ENCODE measurements at regions not wholly inside any gene's neighbourhood (a gene's known extent, or its start where the extent isn't known, plus 50 kb on each side); places are given as distances from the start of the nearest gene placed in this dataset.
"Not testable (repeated sequence)": the region's sequence is repeated elsewhere in the genome, so short reads cannot be mapped to it uniquely, and the experiment has no call there.

GRCh38 chr1:195005338-195005737 lies 1602.9 kb downstream of the KCNT2 start:
- DNase-seq = no peak

GRCh38 chr1:194990483-194990882 lies 1617.8 kb downstream of the KCNT2 start:
- no peak for DNase-seq

GRCh38 chr1:194975913-194976312 lies 1632.3 kb downstream of the KCNT2 start:
- DNase-seq = no peak

DNA sequence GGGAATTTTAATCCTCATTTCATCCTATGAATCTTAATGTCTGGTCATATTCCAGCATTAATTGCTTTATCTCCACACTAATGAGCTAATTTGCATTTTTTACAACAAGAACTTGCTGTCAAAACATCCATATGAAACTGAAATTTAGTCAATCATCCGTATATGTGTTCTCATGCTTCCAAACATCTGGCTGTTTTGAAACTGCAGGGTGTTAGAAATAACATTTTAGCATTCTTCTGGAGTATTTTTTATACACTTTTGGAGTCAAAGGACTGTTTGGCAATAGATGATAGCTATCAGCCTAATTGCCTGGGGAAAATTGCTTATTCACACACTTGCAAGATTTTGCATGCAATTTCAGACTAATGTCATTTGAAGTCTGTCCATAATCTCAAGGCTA lies 1639.3 kb downstream of the KCNT2 start:
- no peak for DNase-seq

- no peak for DNase-seq
Measured at GRCh38 chr1:194959795-194960194, 1648.4 kb downstream of the KCNT2 start.

DNA sequence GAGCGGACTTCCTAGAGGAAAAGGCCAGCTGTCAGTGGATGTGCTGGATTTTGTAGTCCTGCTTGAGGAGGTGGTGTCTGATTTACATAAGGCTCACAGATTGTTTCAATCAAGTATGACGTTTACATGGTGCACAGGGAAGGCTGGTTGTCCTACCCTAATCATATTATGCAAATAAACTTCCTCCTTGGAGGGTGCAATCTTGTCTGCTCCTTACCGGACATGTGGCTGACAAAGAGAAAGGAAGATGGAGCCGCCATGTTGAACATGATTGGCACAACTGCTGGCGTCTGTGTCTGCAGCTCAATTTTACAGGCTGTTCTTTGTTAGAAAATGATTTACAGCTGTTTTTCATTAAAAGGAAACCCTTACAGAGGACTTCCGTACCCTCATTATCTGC lies 1656.1 kb downstream of the KCNT2 start:
- DNase-seq = no peak

GRCh38 chr1:194950584-194950983 lies 1657.7 kb downstream of the KCNT2 start:
- no peak for DNase-seq

DNA sequence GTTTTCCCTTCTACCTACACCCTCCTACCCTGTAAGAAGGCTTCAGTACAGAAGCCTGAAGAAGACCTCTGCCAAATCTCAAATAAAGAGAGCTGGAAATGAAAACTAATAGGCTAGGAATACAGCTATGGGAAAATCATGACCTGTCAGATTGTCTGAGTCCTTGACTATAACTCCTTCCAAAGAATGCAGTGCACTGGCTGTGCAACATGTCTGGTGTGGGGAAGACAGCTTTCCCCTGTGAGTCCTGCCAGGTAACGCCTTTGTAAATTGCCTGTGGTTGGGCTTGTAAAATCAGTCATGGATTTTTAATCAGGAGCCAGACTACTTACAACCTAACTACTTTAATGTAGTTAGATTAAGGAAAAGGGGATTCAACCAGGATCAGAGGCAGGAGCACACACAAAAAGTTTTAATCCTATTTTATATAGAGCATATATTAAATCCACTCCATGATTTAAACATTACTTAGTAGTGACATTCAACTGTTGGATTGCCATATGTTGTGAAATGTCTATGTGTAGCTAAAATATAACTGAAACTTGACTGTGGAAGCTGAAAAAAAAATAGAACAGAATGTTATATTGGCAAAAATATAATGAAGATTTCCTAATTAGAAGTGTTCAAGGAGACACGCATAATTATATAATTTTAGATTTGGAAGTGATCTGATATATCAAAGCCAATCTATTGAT lies 1667.8 kb downstream of the KCNT2 start:
- no peak for DNase-seq

GRCh38 chr1:194935864-194936263 lies 1672.4 kb downstream of the KCNT2 start:
- no peak for DNase-seq

DNA sequence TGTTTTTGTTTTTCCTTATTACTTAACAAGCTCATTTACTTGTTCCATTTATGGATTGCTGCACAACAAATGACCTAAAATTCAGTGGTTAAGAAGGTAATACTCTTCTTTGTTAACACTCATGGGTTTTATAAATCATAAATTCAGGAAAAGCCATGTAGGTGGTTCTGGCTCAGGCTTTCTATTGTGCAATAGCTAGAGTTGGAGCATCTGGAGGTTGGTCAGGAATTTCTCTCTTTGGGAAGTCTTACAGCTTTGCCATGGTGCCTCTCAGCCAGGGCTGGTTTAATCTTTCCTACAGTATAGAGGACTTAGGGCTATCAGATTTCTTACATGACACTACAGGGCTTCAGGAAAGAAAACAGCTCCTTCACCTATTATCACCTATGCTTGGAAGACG lies 1677.1 kb downstream of the KCNT2 start:
- DNase-seq = no peak

- no peak for DNase-seq
Measured at GRCh38 chr1:194930132-194930531, 1678.1 kb downstream of the KCNT2 start.

- no peak for DNase-seq
Measured at GRCh38 chr1:194929357-194929756, 1678.9 kb downstream of the KCNT2 start.

DNA sequence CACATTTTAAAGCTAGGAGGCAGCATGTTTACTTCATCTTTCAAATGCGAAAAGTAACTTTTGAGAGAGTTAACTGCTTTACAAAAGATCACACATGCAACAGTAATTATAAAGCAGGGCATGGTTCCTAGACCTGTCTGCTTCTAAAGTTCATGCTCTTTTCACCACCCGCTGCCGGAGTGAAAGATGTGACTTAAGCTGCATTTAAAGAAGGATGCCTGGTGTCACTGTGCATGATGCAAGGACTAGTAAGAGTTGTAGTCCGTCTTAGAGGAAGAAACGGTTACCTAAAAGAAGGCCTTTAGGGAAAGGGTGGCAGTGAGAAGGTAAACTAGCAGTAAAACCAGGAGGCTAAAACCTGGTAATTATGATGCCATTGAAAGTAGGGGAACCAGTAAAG lies 1689.1 kb downstream of the KCNT2 start:
- DNase-seq = no peak

DNA sequence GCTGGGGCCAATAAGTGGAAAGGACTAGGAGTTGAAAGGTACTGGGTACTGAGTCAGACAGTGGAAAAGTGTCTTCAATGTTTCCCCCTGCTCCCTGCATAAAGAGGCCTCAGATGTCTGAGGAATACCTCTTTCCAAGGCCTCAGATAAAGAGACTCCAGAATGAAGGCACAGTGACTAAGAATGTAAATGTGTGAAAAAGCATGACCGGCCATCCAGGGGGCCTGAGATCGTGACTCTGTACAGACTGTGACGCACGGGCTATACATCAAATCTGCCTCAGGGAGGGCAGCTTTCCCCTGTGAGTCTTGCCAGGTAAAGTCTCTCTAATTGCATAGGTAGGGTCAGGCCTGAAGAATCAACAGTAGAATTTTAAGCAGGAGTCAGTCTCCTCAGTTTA lies 1690.5 kb downstream of the KCNT2 start:
- no peak for DNase-seq

DNA sequence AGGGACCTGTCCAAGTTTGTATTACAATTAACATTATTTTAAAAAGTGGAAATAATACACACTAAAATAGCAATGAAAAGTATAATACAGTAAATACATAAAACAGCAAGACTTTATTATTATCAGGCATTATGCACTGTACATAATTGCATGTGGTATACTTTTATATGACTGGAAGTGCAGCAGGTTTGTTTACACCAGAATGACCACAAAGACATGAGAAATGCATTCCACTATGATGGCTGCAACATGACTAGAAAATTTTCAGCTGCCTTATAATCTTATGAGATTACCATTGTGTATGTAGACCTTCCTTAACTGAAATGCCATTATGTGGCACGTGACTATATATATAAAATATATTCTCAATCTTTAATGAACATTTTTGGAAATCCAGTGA lies 1699.6 kb downstream of the KCNT2 start:
- DNase-seq = no peak

GRCh38 chr1:194903524-194903923 lies 1704.7 kb downstream of the KCNT2 start:
- DNase-seq = no peak

GRCh38 chr1:194889310-194889709 lies 1702.9 kb upstream of the B3GALT2 start:
- DNase-seq = no peak

GRCh38 chr1:194870860-194871259 lies 1684.4 kb upstream of the B3GALT2 start:
- DNase-seq = no peak

GRCh38 chr1:194866153-194866552 lies 1679.7 kb upstream of the B3GALT2 start:
- DNase-seq = no peak

DNA sequence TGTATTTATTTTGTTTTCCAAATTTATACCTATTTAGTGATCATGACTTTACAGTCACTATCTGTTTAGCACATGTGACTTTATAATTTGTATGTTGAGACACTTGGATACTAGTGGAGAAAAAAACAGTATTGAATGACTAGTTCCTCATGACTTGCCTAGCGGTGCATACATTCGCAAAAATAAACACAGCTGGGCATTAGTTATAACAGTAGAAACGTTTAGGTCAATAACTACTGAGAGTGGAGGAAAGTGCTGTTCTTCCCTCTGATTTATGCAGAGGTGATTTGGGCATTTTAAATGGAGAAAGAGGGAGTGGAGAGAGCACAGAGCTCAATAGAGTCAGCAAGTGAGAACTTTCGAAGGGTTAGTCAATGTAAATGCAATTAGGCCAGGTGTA lies 1679.0 kb upstream of the B3GALT2 start:
- no peak for DNase-seq

DNA sequence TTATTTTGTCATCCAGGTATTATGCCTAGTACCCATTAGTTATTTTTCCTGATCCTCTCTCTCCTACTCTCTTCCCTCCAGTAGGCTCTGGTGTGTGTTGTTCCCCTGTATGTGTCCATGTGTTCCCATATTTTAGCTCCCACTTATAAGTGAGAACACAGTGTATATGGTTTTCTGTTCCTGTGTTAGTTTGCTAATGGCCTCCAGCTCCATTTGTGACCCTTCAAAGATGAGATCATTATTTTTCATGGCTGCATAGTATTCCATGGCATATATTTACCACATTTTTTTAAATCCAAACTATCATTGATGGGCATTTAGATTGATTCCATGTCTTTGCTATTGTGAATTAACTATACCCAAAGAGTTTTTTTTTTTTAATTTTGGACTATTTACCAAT lies 1675.7 kb upstream of the B3GALT2 start:
- DNase-seq = no peak

DNA sequence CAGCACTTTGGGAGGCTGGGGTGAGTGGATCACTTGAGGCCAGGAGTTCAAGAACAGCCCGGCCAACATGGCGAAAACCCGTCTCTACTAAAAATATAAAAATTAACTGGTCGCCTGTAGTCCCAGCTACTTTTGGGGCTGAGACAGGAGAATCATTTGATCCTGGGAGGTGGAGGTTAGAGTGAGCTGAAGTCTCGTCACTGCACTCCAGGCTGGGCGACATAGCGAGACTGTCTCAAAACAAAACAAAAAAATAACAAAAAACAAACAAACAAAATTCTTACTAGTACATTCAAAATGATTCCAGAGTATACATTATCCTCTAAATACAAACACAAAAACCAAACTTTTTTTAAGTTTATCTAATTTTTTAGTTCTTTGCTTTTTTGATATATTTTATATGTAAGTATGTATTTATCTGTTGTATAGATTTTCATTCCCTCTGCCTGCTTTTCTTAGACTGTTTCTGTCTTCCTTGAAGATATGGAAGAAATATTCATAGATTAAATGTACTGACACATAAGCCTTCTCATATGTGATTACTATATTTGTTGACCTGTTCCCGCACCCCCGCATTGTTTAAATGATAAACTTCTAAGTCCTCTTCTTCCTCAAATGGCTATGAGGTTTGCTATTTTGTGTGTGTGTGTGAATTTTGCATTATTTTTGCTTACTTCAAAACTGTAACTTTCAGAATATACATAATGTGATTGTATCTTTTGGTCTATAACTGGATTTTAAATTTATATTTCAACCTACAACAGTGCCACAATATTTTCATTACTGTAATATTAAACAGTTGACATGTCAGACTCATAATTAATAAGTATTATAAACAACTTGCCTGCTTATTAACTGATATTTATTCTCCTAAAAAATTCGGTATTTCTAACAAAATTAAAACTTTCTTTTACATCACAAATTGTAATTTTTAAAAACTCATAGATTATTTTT lies 1674.1 kb upstream of the B3GALT2 start:
- no peak for DNase-seq

- not testable (repeated sequence) for DNase-seq
Measured at GRCh38 chr1:194859481-194860154, 1673.2 kb upstream of the B3GALT2 start.

Data from NCI-H1417 treated with DMSO at 0.1 percent for 48 hours (cell line).